ENCODE measurements at regions not wholly inside any gene's neighbourhood (a gene's known extent, or its start where the extent isn't known, plus 50 kb on each side); places are given as distances from the start of the nearest gene placed in this dataset.

DNA sequence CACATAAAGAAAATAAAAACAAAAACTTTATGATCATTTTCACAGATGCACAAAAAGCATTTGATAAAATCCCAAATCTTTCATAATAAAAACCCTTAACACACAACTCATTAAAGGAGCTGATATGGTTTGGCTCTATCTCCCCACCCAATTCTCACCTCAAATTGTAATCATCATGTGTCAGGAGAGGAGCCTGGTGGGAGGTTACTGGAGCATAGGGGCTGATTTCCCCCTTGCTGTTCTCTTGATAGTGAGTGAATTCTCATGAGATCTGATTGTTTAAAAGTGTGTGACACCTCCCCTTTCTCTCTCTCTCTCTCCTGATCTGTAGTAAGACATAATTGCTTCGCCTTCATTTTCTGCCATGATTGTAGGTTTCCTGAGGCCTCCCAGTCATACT, 790.7 kb downstream of the C12orf50 start:
- Mint-ChIP-seq H3K4me3 (no peak overlapping the region), H3K36me3 (ENCODE audit: insufficient read depth in 1 of 3, low read depth in 3 of 3) (no peaks in the 10 kb centered on the region), H3K4me1 (no peaks in the 10 kb centered on the region), H3K27me3 (ENCODE audit: low read depth) (no peaks in the 10 kb centered on the region), H3K9me3 (no peaks in the 10 kb centered on the region), H3K27ac (no peak overlapping the region)
- no peak overlapping the region for H3K9ac ChIP-seq (ENCODE audit: extremely low read depth, insufficient read length, low read length)
- DNase-seq, result no peak
- no peak overlapping the region for H3K56ac ChIP-seq (ENCODE audit: insufficient read length, low read depth, low read length)
- H4K20me1 ChIP-seq (ENCODE audit: control insufficient read depth, insufficient read depth, insufficient read length), result no peaks in the 10 kb centered on the region
- no peak overlapping the region for H3K4me2 ChIP-seq (ENCODE audit: insufficient read depth, insufficient read length, low read length)
- H3K23ac ChIP-seq (ENCODE audit: insufficient read length, low read depth, low read length), result no peak overlapping the region
- no peak overlapping the region for H3T11ph ChIP-seq (ENCODE audit: low read length)
- H2BK15ac ChIP-seq (ENCODE audit: low read depth, low read length), result no peak overlapping the region
- no peak overlapping the region for H3K18ac ChIP-seq (ENCODE audit: insufficient read length, low read depth, low read length)
- H3K79me2 ChIP-seq (ENCODE audit: insufficient read depth, low read length), result no peaks in the 10 kb centered on the region
- no peaks in the 10 kb centered on the region for H3K79me1 ChIP-seq (ENCODE audit: insufficient read depth, low read depth, low read length, poor library complexity, severe bottlenecking)
- H2BK120ac ChIP-seq (ENCODE audit: low read depth, low read length, poor library complexity, severe bottlenecking), result no peak overlapping the region
- H2AFZ ChIP-seq (ENCODE audit: low read length), result no peak overlapping the region
- no peak overlapping the region for H3K27ac ChIP-seq (ENCODE audit: insufficient read length, low read depth, low read length)
- TF ChIP-seq, protein P1, sequence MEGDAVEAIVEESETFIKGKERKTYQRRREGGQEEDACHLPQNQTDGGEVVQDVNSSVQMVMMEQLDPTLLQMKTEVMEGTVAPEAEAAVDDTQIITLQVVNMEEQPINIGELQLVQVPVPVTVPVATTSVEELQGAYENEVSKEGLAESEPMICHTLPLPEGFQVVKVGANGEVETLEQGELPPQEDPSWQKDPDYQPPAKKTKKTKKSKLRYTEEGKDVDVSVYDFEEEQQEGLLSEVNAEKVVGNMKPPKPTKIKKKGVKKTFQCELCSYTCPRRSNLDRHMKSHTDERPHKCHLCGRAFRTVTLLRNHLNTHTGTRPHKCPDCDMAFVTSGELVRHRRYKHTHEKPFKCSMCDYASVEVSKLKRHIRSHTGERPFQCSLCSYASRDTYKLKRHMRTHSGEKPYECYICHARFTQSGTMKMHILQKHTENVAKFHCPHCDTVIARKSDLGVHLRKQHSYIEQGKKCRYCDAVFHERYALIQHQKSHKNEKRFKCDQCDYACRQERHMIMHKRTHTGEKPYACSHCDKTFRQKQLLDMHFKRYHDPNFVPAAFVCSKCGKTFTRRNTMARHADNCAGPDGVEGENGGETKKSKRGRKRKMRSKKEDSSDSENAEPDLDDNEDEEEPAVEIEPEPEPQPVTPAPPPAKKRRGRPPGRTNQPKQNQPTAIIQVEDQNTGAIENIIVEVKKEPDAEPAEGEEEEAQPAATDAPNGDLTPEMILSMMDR (conservative IDR thresholded peaks at IDR 0.05), result no peak
- H4K8ac ChIP-seq (replicated peaks; ENCODE audit: insufficient read length, low read depth, low read length), result no peak overlapping the region
- no peak overlapping the region for H3K4ac ChIP-seq (ENCODE audit: low read depth, low read length)
- H3K27me3 ChIP-seq (ENCODE audit: insufficient read depth, low read length), result no peaks in the 10 kb centered on the region
- H2BK5ac ChIP-seq (ENCODE audit: insufficient read length, low read length), result no peak overlapping the region
- H4K5ac ChIP-seq (ENCODE audit: insufficient read length, low read depth, low read length), result no peak overlapping the region
- H3K14ac ChIP-seq (ENCODE audit: insufficient read depth, low read length), result no peak overlapping the region
- WGBS (ENCODE audit: extremely low coverage, insufficient read length, low lambda C conversion rate), result no CpG with 5 or more reads among the region's 1 CpG
- H2BK20ac ChIP-seq (ENCODE audit: low read depth, low read length, poor library complexity, severe bottlenecking), result no peak overlapping the region
- H3K23me2 ChIP-seq (ENCODE audit: insufficient read length, low read depth, low read length, poor library complexity, severe bottlenecking), result no peaks in the 10 kb centered on the region
- H2AK5ac ChIP-seq (ENCODE audit: insufficient read length, low read length), result no peak overlapping the region
- no peaks in the 10 kb centered on the region for H3K4me1 ChIP-seq (ENCODE audit: insufficient read depth, low read length)
- no peaks in the 10 kb centered on the region for H3K9me3 ChIP-seq (ENCODE audit: control insufficient read depth, low read depth, low read length)
- no peak overlapping the region for H4K91ac ChIP-seq (ENCODE audit: insufficient read length, low read depth, low read length)
- H2BK12ac ChIP-seq (ENCODE audit: insufficient read length, low read depth, low read length), result no peak overlapping the region
